ENCODE measurements at regions not wholly inside any gene's neighbourhood (a gene's known extent, or its start where the extent isn't known, plus 50 kb on each side); places are given as distances from the start of the nearest gene placed in this dataset.

DNA sequence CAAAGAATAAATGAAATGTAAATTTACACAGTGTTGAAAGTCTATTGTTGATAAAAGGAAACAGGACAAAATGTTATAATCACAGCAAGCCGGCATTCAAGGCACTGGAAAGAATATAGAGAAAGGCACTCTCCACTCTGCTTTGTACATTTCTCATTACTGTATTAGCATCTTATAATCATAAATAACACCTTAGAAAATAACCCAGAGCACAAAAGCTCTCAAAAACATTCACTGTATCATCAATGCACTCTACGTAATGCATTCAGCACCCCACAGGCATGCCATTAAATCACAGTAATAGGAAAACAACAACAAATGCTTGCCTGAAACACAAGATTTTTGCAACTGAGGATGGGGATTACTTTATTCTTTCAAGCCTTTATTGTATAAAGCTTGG is 75.3 kb upstream of the TRPC3 start:
- no peak for DNase-seq

DNA sequence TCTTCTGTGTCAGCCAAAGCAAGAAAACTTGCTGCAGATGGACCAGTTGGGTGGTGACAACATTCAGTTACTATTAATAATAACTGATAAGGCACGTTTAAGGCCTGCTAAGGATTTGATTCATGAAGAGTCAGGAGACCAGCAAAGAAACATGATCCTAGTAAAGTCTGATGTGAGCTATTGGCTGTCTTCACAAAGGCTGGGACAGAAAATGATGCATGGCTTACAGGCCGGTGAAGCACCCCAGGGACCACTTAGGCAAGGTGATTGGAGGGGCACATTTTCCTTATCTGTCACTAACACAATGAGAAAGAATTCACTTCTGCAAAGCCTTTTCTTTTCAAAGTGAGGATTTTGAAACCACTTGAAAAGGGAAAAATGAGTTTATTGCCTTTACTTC is 65.4 kb upstream of the TRPC3 start:
- DNase-seq: no peak

DNA sequence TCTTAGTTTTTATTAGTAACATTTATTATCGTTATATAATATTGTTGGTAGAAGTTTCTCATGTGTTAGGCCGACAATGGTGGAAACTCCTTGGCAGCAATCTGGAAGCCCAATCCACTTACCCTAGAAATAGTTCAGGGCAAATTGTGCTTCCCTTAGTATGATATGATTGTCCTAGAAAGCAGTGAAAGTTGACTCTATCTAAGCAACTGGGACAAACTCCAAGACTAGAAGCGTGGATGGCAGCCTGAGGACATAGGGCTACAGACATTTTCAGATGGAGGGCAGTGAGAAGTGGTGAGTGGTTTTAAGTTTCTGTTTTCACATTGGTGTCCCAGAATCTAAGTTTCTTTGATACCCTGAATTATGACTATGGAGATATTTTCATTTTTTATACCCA is 63.3 kb upstream of the TRPC3 start:
- DNase-seq: no peak

DNA sequence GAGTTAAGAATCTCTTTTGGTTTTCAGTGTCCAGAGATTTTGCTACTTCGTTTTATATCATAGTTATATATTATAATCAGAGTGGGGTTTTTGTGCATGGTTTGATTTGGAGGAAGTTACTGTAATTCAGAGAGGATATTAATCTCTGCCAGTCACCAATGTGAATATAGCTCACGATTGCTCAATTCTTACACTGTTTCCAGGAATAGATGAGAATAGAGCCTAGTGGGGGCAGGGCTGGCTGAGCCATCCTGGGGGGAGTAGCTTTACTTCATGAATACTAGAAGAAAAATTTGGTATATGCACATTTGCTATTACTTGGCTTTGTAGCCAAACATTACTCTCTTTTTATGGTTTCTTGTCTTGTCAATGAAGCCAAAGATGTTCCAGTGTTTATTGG is 60.9 kb upstream of the TRPC3 start:
- DNase-seq: no peak

DNA sequence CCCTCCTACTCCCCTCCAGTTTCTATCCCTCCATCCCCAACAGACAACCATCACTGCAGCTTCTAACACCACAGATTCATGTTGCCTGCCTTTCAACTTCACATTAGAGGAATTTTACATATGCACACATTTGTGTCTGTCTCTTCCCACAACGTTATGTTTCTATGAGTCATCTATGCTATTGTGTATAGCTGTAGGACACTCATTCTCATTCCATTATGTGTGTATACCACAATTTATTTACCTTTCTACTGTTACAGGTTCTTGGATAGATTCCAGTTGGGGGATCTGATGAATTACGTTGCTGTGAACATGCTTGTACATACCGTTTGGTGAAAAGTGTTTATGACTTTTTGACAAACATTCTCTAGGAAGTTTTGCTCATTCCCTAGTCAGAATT is 58.8 kb upstream of the TRPC3 start:
- no peak for DNase-seq

DNA sequence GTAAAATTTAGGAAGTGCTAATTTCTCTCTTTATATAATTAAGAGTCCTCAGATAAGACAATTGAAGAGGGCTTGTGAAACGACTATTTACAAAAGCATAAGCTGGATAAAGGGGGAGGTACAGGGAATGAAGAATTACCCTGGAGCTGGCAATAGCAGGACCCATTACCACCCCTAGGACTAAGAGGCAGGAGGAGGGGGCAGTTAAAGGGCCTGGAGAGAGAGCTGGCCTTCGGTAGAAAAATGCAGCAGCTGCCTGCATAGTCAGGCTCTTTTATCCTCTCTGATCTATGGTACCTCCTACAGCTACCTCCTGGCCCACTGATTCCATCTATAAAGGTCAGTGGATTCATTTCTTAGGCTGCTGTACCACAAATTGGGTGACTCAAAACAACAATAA is 57.7 kb upstream of the TRPC3 start:
- DNase-seq: no peak

DNA sequence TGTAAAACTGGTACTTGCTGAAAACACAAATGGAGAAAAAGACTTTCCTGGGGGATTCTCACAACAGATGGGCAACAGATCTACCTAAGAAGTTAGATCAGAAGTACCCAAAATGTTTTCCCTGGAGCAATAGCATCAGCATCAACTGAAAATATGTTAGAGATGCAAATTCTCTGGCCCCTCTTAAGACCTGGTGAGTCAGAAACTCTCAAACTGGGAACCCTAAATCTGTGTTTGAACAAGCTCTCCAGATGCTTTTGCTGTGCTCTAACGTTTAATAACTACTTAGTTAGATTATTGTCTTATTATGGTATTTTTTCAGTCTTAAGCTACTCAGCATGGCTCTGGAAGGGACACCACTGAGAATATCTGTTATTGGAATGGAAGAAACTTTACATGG is 55.2 kb upstream of the TRPC3 start:
- no peak for DNase-seq

DNA sequence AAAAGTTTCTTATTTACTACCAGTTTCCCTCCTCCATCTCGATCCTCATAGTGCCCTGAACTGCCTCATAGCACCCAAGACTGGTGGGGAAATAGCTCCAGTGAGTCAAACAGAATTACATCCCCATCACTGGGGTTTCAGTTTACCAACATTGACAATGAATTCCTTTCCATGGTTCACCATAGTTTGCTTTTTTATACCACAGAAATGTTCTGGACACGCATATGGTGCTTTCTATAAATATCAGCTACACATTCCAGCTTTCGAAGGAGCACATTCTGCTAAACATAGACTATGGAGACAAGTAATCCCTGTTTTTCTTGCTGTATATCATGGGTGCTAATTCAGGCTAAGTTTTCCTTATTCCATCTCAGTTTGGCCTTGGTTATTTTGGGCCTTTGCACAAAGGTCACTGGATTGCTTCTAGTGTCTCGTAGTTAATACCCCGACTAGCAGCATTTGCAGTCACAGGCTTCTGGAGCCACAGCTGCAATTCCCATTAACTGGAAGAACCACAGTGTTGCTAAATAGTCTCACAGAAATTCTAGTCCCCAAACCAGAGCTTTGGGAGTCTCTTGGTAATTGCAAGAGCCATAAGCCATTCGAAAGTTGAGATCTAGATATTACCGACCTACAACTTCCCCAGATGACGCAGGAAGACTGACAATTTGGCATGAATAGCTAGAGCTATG is 53.4 kb upstream of the TRPC3 start:
- no peak for DNase-seq

DNA sequence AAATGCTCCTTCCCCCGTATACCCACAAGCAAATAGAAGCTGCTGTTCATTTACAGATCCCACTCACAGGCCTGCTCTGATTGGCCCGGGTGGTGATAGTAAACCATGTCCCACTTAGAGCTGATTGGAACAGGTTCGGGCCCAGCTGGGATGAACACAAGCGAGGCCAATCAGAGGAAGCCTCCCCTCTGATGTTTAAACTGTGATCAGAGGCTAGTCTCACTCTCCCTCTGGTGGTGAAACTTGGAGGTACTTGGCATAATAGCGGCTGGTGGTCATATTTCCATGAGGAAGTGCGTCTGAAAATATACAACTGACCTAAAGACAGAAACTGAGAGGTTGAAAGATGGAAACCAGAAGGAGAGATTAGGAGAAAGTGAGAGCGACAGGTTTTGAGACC is 51.5 kb upstream of the TRPC3 start:
- DNase-seq: peak; percentile 3 to 10
